ENCODE measurements at regions not wholly inside any gene's neighbourhood (a gene's known extent, or its start where the extent isn't known, plus 50 kb on each side); places are given as distances from the start of the nearest gene placed in this dataset.

DNA sequence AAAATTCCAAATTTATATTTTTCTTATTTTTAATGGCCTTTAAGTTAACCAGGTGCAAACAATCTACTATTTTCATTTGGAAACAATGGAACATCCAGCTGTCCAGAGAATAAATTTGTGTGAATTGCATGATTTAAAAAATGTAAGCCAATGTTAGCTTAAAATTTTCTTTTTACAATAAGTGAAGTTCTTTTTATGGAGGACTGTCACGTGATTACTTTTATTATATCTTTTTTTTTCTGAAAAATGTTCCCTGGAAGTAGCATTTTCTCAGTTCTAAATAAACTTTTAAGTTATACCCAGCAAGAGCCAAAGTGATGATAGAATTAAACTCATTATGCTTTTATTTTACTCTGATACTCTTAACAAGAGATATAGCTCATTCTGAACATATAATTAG, 267.7 kb upstream of the SLC35B3 start:
- intact Hi-C loops (cut with DNase I; ENCODE audit: low total_unique reads), result loop anchor here (10.0 kb wide), 1 partner anchor 272 kb away; no protein-coding TSS in a partner anchor
- Histone ChIP-seq H3K27me3 (replicated peaks in 1 of 7) (no peaks in the 10 kb centered on the region), H3K36me3 (no peaks in the 10 kb centered on the region), H3K27ac (no peak overlapping the region), H3K4me1 (no peaks in the 10 kb centered on the region), H3K9me3 (no peaks in the 10 kb centered on the region), H3K4me3 (no peak overlapping the region)
- TF ChIP-seq, protein P1, sequence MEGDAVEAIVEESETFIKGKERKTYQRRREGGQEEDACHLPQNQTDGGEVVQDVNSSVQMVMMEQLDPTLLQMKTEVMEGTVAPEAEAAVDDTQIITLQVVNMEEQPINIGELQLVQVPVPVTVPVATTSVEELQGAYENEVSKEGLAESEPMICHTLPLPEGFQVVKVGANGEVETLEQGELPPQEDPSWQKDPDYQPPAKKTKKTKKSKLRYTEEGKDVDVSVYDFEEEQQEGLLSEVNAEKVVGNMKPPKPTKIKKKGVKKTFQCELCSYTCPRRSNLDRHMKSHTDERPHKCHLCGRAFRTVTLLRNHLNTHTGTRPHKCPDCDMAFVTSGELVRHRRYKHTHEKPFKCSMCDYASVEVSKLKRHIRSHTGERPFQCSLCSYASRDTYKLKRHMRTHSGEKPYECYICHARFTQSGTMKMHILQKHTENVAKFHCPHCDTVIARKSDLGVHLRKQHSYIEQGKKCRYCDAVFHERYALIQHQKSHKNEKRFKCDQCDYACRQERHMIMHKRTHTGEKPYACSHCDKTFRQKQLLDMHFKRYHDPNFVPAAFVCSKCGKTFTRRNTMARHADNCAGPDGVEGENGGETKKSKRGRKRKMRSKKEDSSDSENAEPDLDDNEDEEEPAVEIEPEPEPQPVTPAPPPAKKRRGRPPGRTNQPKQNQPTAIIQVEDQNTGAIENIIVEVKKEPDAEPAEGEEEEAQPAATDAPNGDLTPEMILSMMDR (IDR thresholded peaks at IDR 0.05 in 8 of 11, conservative IDR thresholded peaks at IDR 0.05 in 3 of 11), result no peak
- 77 to 92% (median 85%) methylated on average over 1 of the region's 1 CpG for WGBS, 5 donors
- no peak for DNase-seq

DNA sequence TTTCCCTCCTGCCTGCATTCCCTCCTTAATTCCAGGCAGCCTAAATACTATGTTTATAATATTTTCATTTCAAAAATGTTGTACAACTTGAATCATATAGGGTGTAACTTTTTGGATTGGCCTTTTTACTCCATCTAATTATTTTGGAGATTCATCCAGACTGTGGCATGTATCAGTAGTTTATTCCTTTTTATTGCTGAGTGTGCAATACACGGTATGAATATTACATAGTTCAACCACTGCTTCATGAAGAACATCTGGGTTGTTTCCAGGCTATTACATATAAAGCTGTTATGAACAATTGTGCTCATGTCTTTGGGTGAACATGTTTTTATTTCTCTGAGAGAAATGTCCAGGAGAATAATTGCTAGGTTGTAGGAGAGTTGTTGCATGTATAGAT, 253.5 kb upstream of the SLC35B3 start:
- no peaks in the 10 kb centered on the region for H3K27me3 ChIP-seq (replicated peaks in 1 of 7)
- no peak overlapping the region for H3K27ac ChIP-seq
- H3K9me3 ChIP-seq, result peaks cover 0 to 25% (median 14%) of the 10 kb centered on the region in 8 donors
- intact Hi-C loops (cut with DNase I; ENCODE audit: low total_unique reads), result no loop called here
- no peak for TF ChIP-seq POLR2A (IDR thresholded peaks at IDR 0.05)
- TF ChIP-seq, protein P1 (IDR thresholded peaks at IDR 0.05 in 8 of 11, conservative IDR thresholded peaks at IDR 0.05 in 3 of 11), result no peak
- TF ChIP-seq POLR2AphosphoS5 (IDR thresholded peaks at IDR 0.05), result no peak
- no peak overlapping the region for H3K4me3 ChIP-seq
- WGBS, 5 donors, result 63 to 80% (median 75%) methylated on average over 1 of the region's 1 CpG
- H3K4me1 ChIP-seq, result no peaks in the 10 kb centered on the region
- H3K36me3 ChIP-seq, result no peaks in the 10 kb centered on the region
- DNase-seq, result no peak

DNA sequence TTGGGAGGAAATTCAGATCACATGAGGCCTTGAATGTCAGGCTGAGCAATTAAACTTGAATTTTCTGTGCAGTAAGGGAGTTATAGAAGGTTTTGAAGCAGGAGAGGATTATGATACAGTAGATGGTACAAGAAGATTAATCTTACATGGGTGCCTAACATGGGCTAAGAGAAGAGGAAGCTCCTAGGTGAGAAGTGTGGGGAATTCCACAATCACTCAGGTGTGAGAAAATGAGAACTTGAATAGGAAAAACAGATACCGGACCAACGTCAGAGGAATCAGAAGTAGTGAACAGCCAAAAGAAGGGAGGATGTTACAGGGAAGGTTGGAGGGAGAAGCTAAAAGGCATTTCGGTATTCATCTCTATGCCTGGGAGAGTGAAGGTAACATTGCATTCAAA, 250.7 kb upstream of the SLC35B3 start:
- 73 to 78% (median 74%) methylated on average over 3 of the region's 3 CpGs for WGBS, 5 donors
- H3K36me3 ChIP-seq, result no peaks in the 10 kb centered on the region

GRCh38 chr6:8683204-8683603, 247.9 kb upstream of the SLC35B3 start:
- Histone ChIP-seq H3K36me3 (no peaks in the 10 kb centered on the region), H3K27ac (no peak overlapping the region), H3K4me1 (no peaks in the 10 kb centered on the region), H3K27me3 (replicated peaks in 1 of 7) (no peaks in the 10 kb centered on the region), H3K9me3 (no peaks in the 10 kb centered on the region), H3K4me3 (no peak overlapping the region)
- intact Hi-C loops (cut with DNase I; ENCODE audit: low total_unique reads), result no loop called here
- TF ChIP-seq POLR2AphosphoS5 (IDR thresholded peaks at IDR 0.05), result no peak
- TF ChIP-seq POLR2A (IDR thresholded peaks at IDR 0.05), result no peak
- TF ChIP-seq, protein P1 (IDR thresholded peaks at IDR 0.05 in 8 of 11, conservative IDR thresholded peaks at IDR 0.05 in 3 of 11), result no peak
- no peak for DNase-seq
- 52 to 79% (median 65%) methylated on average over 1 of the region's 1 CpG for WGBS, 5 donors

More for the DNA sequence above, 250.7 kb upstream of the SLC35B3 start:
- TF ChIP-seq, protein P1 (IDR thresholded peaks at IDR 0.05 in 8 of 11, conservative IDR thresholded peaks at IDR 0.05 in 3 of 11), result no peak
- no peak for TF ChIP-seq POLR2AphosphoS5 (IDR thresholded peaks at IDR 0.05)
- no peak for TF ChIP-seq POLR2A (IDR thresholded peaks at IDR 0.05)
- Histone ChIP-seq H3K27ac (no peak overlapping the region), H3K9me3 (no peaks in the 10 kb centered on the region), H3K4me3 (no peak overlapping the region), H3K27me3 (replicated peaks in 1 of 7) (no peaks in the 10 kb centered on the region), H3K4me1 (no peaks in the 10 kb centered on the region)
- DNase-seq, result no peak
- intact Hi-C loops (cut with DNase I; ENCODE audit: low total_unique reads), result no loop called here

All from spleen (tissue), 11 donors.